H1 (cell line): ENCODE measurements at regions not wholly inside any gene's neighbourhood (a gene's known extent, or its start where the extent isn't known, plus 50 kb on each side); places are given as distances from the start of the nearest gene placed in this dataset.

Experiments used
- ASH2L ChIP-seq: fragments of 200-600, 300-600 bp; sonication (generic); IDR thresholded peaks from one replicate; pipeline ENCODE4 v1.7.1; 2017; ENCODE audit warnings: low read length
- JUN ChIP-seq: IDR thresholded peaks from 2 replicates; pipeline ENCODE4 v1.6.1; 2011; ENCODE audit warnings: low read depth, mild to moderate bottlenecking, improper control_type of control experiment, low read length
- TCF12 ChIP-seq: IDR thresholded peaks from 2 replicates; pipeline ENCODE4 v1.6.1; 2011; ENCODE audit warnings: low read depth, mild to moderate bottlenecking, low read length

- TF ChIP-seq JUN, result no peak
- no peak for TF ChIP-seq TCF12
- no peak for TF ChIP-seq ASH2L
- TF ChIP-seq, all 59 proteins: peak for 3
Measured at GRCh38 chr2:219851169-219851568, 223.7 kb downstream of the SLC4A3 start (continued).
